GM21786 (cell line): ENCODE measurements at regions not wholly inside any gene's neighbourhood (a gene's known extent, or its start where the extent isn't known, plus 50 kb on each side); places are given as distances from the start of the nearest gene placed in this dataset.

Source experiments
- ATAC-seq: cut with Tn5 transposase; IDR thresholded peaks from one replicate; pipeline ENCODE4 v1.9.1; 2021; ENCODE audit not compliant: unreplicated experiment

DNA sequence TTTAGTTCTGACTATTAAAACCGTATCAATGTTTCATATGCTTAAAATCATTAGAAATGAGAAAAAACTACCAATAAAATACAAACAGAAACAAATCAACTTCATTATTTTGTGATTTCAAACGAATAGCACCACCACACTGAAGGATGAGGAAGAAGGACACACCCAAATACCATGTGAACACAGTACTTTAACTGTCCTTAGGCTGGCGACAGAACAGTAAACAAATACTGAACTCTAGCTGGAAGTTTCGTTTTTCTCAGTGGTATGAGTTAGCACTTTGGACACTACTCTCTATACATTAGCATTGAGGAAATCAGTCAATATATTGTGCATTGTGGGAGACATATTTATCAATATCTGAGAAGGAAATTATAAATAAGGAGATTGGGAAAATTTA is 202.4 kb upstream of the AGAP1 start:
- ATAC-seq, result no peak

DNA sequence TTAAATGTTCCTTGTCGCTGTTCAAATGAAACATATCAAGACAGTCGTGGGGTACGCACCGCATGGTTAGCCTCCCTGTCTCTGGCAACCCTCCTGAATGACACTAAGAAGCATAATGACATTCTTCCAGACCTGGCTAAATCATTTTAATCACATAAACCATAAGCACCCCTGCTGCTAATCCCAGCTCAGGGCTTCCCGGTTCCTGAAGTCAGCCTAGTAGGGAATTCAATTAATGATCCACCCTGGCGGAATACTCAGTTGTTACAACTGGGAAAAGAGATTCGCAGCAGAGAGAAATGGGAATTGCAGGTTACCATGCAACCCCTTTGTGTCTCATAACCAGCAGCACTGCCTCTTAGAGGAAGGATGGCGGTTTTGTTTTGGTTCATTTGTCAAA is 200.8 kb upstream of the AGAP1 start:
- no peak for ATAC-seq

DNA sequence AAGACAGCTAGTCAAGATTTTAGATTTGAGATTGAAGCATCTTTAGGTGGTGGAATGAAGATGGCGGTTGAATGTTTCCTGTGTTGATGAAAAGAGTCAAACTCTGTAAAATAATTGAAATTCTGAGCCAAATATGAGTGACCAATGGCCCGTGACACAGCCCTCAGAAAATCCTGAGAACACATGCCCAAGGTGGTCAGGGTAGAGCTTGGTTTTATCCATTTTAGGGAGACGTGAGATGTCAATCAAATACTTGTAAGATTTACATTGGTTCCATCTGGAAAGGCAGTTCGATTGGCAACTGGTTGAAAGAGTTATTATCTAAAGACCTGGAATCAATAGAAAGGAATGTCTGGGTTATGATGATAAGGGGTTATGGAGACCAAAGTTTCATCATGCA is 198.0 kb upstream of the AGAP1 start:
- ATAC-seq, result no peak

DNA sequence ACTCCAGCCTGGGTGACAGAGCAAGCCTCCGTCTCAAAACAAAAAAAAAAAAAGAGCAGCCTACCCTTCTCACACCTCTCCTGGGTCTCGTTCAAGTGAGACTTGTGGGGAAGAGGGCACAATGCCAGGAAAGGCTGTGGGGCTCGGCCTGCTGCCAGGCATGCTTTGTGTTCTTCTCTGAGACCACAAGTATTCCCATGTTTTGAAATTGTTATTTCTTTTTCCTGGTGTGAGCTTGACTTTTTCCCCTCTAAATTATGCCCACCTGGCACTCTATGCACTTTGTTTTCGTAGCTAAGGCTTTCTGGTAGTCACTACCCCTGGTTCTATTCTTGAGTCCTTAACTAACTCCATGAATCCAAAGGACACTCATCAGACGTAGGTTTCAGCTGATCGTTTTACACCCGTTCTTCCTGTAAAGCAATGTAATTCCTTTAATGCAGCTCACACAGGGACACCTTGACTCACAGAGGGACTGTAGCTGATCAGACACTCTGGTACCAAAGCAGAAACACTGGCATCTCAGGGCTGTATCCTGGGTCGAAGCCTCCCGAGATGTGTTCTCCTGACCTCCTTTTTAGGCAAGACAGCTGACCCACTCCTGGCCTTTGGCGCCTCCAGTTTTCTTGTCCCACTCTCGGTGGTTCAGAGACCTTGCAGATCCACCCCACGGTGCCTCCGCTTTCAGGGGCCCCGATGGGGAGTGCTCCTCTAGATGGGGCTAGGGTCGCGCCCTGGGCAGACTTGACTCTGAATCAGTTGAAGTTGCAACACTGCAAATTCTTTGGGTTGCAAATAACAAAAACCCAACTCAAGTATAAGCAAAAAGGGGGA is 193.3 kb upstream of the AGAP1 start:
- ATAC-seq, result no peak

DNA sequence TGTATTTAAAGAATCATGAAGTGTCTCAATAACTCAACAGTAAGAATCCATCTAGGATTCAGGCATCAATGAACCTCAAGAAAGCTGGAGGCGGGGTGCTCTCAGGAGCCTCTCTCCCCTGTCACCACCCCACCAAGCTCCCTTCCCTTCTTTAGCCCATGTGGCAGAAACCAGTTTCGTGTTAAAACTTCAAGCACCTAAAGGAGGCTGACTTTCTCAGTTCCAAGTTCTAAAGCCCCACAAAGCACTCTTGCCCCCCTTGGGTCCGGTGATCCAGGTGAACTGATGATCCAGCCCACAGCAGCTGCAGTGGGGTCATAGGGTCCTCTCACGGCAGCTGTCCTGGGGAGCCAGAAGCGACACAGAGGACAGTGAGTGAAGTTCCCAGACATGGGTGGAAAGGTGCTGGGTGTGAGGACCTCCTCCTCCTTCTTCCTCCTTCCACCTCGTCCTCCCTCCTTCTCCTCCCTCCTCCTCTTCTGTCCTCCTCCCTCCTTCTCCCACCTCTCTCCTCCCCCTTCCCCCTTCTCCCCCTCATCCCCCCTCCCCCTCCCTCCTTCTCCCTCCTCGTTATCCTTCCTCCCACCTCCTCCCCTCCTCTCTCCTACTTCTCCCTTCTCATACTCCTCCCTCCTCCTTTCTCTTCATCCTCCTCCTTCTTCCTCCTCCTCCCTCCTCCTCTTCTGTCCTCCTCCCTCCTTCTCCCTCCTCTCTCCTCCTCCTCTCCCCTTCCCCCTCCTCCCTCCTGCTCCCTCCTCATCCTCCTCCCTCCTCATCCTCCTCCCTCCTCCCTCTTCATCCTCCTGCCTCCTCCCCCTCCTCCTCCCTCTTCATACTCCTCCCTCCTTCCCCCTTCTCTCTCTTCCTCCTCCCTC is 192.4 kb upstream of the AGAP1 start:
- ATAC-seq, result no peak

DNA sequence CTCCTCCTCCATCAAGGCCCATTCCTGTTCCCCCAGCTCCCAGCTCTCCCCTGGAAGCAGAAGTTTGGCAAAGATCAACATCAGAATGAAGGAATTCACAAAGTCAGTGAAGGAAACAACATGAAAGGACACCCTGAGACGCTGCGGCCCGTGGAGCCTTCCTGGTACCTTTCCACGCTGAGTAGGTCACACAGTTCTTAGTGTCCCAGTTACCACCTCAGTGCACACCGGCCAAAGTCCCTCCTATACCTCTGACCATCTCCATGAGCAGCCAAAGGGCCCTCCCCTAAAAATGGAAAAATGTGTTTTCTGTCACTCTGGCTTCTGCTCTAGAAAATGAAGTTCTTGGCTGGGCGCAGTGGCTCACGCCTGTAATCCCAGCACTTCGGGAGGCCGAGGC is 191.6 kb upstream of the AGAP1 start:
- ATAC-seq, result no peak

DNA sequence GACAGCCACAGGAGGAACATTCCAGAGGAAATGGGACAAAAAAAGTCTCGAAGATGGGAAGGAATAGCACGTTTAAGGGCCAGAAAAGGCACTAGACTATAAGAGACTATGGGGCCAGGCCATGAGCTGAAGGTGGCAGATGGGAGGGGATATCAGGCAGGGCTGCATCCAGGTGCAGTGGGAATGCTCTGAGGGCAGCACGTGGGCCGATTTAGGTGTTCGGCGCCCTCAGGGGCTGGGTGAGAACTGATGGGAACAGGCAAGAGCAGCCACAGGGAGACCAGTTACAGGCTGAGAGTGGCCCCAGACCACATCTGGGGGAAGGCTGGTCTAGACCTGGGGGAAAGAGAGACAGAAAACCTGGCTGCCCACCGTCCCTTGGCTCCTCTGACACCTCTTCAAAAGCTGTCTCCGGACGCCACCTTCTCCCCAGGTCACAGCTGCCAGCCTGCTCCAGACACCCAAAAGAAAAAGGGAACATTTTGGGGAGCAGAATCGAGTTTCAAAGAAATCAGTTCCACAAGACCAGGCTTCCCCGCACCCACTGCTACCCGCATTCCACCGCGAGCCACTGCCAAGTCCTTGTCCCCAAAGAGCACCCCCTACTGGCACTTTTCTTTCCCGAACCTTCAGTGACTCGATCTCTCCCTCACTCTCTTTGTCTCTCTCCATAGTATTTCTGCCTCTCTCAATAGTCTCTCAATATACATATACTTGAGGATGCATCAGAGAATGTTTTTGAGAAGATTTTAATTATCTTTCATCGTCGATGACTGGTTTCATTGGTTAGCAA is 190.1 kb upstream of the AGAP1 start:
- ATAC-seq, result no peak

DNA sequence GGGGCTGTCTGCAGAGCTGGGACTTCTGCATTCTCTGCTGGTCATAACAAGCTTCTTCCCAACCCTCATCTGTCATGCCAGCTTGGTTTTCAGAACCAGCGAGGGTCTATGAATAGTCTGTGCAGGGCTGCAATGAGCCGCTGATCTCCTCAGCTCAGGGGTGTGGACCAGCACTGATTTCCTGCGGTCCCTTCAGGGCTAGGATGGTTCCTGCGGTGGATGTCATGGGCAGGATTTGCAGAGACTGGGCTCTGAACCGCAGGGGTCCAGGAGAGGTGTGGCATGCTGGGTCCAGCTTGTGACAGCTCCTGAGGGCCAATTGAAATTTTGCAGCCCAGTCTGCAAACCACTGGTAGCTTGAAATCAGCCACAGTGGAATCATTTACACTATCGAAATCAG is 188.2 kb upstream of the AGAP1 start:
- no peak for ATAC-seq

DNA sequence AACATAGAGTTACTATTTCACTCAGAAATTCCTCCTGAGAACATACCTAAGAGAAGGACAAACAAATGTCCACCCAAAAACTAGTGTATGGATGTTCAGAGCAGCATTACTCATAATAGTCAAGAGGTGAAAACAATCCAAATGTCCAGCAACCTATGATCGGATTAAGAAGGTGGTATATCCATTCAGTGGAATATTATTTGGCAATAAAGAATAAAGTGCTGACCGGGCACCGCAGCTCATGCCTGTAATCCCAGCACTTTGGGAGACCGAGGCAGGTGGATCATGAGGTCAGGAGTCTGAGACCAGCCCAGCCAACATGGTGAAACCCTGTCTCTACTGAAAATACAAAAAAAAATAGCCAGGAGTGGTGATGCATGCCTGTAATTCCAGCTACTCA is 182.8 kb upstream of the AGAP1 start:
- ATAC-seq, result no peak

DNA sequence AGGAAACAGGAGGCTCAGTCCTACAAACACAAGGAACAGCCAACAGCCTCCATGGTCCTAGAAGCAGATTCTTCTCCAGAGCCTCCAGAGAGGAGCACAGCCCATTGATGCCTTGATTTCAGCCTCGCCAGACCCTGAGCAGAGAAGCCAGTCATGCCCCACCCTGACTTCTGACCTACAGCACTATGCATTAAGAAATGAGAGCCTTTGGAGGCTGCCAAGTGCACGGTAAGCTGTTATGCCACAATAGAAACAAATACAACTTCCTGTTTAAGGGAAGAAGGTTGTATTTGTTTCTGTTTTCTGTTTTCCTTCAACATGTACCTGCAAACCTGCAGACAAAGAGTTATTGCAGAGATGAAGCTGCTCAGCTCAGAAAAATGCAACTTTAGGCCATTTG is 181.3 kb upstream of the AGAP1 start:
- ATAC-seq, result no peak

DNA sequence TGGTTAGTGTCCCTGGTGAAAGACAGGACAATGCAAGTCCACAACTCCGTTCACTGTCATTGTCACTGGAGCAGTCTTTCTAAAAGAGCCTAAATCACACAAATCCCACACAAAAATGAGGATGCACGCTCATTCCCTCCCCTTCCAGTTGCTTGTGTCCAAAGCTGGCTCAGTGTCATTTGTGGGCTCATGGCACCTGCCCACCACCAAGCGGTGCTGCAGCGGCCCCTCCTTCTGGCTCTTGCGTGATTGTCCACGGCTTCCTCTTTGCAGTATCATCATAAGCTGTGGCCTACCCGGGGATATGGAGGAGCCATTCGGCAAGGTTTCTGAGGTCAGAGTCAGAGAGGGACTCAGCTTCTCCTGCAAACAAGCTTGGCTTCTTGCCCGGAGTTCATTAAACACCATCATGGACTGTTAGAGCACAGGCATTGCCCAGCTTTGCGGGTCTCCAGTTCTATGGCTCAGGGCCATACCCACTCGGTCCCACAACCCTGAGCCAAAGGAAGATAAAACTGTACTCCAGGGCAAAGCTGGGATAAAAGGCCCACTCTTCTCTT is 179.4 kb upstream of the AGAP1 start:
- ATAC-seq, result no peak

DNA sequence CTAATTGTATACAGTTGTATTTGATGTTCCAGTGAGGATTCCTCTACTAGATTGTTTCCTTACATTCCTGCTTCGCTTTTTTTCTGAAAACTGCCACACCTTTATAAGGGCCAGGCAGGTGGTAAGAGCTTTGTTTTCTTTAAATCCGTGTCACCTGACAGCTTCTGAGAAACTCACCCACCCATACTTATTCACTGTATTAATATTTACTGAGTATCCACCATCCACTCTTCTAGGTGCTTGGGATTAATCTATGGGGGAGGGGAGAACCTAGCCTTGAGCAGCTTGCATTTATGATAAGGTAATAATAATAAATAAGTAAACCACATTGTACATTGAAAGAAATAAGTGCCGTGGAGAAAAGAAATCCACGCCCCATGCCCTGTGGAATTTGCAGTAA is 174.7 kb upstream of the AGAP1 start:
- ATAC-seq, result no peak

DNA sequence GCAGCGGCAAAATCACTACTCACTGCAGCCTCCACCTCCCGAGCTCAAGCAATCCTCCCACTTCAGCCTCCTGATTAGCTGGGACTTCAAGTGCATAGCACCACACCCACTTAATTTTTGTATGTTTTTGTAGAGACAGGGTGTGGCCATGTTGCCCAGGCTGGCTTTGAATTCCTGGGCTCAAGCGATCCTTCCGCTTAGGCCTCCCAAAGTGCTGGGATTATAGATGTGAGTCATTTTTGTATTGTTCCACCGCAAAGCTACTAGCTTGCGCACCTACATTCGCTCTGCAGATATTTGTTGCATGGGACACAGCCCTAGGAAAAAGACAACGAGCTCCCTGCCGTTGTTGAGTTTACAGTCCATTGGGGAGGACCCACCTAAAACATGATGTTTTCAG is 173.5 kb upstream of the AGAP1 start:
- no peak for ATAC-seq

DNA sequence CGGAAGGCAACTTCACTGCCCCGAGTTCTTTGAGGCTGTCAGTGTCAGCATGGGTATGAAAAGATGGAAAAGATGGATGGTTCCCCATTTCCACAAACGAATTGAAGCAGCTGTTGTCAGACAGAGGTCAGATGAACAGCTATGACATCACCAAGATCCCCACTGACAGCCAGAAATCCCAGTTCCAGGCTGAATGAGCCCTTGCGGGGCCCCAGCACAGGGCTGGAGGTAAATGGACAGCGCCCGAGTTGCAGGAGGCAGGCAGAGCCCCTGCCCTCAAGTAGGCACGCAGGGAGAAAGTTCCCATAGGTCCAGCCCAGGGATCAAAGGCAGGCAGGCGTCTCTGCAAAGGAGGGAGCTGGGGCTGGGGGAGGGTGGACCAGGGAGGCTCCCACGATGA is 169.5 kb upstream of the AGAP1 start:
- no peak for ATAC-seq

DNA sequence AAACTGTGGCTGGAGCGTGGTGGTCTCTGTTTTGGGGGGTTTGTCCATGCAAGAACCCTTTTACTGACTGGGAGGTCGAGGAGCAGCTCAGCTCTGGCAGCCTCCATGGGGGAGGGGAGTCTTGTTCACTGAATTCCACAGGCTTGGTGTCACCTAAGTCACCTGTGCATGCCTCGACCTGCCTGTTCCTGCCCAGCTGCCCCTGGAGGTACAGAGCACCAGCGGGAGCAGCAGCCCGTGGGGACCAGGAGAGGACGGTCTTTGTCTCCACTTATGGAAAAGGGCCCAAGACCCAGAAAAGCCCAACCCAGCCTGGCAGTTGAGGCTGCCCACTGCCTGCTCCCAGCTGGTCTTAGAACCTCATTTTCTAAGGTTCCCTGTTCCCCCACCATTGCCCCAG is 168.7 kb upstream of the AGAP1 start:
- no peak for ATAC-seq

DNA sequence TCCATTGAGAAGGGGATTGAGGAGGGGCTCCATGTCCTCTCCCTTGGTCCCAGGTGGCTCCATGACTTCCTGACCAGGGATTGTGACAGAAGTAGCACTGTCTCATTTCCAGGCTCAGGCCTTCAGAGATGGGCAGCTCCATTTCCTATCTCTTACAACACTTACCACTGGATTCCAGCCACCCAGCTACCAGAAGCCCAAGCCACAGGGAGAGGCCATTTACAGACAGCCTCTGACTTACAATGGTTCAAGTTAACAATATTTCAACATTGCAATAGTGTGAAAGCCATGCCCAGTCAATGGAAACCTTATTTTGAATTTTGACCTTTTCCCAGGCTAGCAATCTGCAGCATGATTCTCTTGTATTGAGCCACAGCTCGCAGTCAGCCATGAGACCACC is 164.9 kb upstream of the AGAP1 start:
- no peak for ATAC-seq

DNA sequence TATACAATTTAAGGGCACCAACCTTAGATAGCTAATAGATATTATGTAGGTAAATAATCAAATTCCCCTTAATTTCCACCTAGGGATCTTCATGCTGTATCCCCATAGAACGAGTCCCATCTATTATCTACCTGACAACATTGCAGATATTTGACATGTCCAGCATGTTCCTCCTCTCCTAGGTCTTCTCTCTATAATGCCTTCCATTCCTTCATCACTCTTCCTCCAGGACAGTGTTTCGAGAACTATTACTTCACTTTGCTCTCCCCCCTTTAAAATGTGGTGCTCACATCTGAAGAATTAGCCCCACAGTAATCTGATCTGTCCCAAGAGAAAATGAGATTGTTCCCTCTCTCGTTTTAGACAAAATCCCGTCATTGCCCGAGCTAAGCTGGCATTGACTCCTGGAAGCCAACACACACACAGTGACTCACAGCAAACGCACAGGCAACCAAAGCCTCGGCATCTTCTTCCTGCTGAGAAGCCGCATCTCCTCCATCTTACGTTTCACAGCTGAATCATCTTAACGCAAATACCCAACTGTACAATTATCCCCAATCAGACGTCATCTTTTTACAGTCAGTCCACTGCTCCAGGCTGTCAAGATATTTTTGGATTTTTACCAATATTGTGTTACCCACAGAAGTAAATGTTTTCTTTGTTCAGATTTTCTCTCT is 162.9 kb upstream of the AGAP1 start:
- no peak for ATAC-seq

DNA sequence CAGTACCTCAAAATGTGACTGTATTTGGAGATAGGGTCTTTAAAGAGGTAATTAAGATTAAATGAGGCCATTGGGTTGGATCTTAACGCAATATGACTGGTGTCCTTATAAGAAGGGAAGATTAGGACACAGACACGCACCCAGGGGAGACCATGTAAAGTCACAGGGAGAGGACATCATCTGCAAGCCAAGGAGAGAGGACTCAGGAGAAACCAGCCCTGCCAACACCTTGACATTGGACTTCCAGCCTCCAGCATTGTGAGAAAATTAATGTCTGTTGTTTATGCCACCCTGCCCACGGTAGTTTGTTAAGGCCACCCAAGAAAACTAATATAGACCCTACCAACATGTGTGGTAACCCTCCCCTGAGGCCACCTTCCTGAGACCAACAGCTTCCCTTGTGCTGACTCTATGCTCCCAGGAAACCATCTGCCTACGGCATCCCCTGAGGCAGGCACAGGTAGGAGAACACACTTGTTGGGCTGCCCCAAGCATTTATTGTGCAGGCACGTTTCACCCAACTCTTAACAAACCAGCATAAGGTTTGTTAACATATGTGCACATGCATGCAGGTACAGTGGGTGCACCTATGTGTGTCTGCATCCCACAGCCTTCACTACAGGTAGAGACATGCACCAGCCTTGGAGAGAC is 161.5 kb upstream of the AGAP1 start:
- ATAC-seq, result no peak

DNA sequence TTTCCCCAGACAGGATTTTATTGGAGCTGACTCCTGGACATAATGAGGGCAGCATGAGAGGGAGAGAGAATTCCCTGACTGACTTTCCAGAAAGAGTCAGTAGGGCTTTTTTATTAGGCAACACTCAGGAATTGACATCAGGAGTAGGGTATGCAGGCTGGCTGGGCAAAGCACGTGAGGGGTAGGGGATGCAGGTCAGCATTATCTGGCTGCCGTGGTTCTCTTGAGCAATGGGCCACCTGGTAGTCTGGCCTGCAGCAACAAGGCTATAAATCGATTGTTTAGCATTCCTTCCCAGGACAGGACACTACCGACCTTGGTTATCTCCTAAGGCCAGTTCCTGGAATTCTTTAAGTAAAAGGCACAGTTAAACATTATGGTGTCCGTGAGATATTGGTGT is 160.8 kb upstream of the AGAP1 start:
- ATAC-seq, result no peak

DNA sequence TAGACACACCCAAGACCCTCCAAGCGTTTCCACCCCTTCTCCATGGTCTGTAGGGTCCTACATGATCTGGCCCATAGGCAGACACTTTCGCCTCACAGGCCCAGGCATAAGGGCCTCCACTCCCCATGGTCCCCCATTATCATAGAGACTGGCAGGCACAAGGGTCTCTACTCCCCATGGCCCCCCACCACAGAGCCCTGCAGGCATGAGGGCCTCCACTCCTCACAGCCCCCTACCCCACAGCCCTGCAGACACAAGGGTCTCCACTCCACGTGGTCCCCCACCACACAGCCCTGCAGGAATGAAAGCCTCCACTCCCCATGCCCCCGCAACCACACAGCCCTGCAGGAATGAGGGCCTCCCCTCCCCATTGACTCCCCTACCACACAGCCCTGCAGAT is 159.7 kb upstream of the AGAP1 start:
- ATAC-seq, result no peak
